22Rv1 (cell line): ENCODE measurements at regions not wholly inside any gene's neighbourhood (a gene's known extent, or its start where the extent isn't known, plus 50 kb on each side); places are given as distances from the start of the nearest gene placed in this dataset.

Experiments
- ZFX ChIP-seq: fragments of 450-650 bp; IDR thresholded peaks from 2 replicates; pipeline ENCODE4 v1.6.1; 2017; ENCODE audit warnings: antibody characterized with exemption, borderline replicate concordance
- TF ChIP-seq, protein P1 (sequence below): fragments of 450-650 bp; IDR thresholded peaks from 2 replicates; pipeline ENCODE4 v1.5.1; 2017; ENCODE audit warnings: mild to moderate bottlenecking

DNA sequence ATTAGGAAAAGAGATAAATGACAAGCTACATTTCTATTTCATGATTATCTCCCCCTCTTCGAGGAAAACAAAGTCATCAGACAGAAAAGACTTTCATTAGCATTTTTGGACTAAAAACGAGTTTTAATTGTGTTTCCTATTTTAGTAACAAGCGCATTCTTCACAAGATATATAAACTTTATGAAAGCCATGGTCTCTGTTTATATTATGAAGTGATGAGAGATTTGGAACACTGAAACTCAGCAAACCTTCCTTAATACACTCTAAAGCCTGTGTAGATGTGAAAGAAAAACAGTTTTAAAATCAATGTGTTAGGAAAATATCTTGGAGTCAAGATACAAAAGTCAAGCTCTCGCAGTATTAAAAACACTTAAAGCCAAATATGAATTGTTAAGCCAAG is 539.1 kb downstream of the LRFN5 start:
- TF ChIP-seq, protein P1, sequence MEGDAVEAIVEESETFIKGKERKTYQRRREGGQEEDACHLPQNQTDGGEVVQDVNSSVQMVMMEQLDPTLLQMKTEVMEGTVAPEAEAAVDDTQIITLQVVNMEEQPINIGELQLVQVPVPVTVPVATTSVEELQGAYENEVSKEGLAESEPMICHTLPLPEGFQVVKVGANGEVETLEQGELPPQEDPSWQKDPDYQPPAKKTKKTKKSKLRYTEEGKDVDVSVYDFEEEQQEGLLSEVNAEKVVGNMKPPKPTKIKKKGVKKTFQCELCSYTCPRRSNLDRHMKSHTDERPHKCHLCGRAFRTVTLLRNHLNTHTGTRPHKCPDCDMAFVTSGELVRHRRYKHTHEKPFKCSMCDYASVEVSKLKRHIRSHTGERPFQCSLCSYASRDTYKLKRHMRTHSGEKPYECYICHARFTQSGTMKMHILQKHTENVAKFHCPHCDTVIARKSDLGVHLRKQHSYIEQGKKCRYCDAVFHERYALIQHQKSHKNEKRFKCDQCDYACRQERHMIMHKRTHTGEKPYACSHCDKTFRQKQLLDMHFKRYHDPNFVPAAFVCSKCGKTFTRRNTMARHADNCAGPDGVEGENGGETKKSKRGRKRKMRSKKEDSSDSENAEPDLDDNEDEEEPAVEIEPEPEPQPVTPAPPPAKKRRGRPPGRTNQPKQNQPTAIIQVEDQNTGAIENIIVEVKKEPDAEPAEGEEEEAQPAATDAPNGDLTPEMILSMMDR, result no peak
- TF ChIP-seq ZFX, result no peak
